Epidermal melanocyte (primary cell): ENCODE measurements at regions not wholly inside any gene's neighbourhood (a gene's known extent, or its start where the extent isn't known, plus 50 kb on each side); places are given as distances from the start of the nearest gene placed in this dataset.

ENCODE experiments used
- DNase-seq: peaks from one replicate; pipeline ENCODE4 v3.0.0; 2011; ENCODE audit warnings: low spot score; ENCODE audit not compliant: insufficient read length

DNA sequence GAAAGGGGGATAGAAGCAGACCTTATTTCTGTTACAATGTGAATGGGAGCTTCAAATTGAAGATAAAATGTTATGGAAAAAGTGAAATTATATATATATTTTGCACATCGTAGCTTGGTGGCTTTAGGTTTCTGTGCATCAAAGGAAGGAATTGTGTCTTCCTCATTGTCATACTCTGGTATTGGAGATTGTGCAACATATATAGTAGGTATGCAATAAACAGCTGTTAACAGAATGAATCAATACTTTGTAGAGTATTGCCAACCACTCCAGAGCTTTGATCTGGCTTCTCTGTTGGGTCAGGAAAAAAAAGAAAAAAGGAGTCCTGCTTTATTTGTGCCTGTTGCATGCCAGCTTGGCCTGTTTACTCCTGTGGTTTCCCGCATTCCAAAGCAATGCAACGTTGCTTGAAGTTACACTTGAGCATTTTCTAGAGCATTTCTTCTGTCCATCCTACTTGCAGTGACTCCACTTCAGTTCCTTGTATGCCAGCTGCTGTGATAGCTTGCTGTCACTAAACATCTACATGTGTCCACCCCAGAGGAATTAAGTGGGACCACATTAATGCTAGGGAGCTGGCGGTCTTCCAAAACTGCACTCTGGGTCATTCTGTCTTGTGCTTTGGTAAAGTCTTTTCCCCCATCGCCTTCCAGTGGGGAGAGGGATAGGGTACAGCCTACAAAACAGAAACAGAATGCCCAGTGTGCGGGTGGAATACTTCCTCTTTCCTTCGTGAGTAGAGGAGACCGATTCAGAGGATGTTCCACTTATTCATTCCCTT lies 62.0 kb upstream of the MEF2C start:
- no peak for DNase-seq

DNA sequence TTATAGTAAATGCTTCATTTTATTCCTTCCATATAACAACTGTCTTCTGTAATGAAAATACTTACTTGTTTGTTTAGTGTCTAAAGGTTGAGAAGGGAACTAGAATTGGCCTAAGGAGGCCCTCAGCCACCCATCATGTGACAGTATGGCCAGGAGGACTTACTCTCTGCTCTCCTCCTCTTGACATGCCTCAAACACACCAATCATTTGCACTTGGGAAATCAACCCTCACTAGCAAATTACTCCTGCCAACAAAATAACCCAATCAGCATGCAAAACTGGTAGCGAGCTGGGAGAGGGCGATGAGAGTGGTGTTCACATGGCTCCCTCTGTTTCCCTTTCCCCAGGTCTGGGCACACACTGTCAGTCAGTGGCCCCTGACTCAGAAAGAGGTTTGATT lies 58.6 kb upstream of the MEF2C start:
- no peak for DNase-seq

DNA sequence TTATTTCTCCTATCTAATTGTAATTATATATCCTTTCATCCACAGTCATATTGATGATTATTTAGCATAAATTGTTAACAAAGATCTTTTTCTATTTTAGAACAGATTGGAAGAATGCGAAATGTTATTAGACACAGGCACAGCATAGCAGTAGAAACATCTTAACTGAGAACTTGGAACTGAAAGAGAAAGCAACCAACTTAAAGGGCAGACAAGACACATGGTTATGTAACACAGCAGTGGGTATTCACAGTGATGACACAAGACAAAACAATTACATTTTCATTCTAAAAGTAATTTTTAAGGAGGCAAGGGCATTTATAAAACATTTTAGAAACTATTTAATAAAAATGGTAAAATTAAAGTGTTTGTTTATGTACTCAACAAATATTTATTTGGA lies 57.7 kb upstream of the MEF2C start:
- DNase-seq: no peak

DNA sequence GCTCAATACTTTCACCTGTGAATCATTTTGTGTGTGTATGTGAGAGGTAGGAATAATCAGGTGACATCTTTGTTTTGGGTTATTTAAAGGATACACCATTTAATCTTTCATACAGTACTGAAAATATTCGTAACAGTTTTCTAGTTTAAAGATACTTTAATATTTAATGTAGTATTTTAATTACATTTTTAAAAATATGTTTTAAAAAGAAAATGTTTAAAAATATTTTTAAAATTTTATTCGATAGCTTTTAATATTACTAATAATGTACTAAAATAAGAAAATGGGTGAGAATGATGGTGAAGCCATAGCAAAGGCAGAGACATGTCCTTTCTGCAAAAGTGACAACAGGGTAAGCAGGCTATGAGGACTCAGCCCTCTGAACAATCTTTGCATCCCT lies 56.3 kb upstream of the MEF2C start:
- DNase-seq: no peak

DNA sequence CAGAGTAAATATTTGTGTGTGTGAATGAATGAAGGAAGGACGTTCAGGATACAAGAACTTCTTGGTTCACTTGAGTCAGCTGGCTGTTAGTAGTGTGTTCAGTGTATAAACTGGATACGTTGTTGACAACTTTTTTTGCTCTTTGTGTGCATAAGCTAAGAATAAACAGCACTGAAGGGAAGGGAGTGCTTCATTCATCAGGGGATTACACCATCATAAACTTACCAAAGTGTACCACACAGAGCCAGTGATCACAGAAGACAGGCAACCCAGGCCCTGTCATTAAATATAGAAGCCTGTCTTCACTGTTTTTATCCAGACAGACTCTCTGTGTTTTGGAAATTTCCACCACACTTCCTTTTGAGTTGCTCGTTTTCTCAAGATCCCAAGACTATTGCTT lies 55.5 kb upstream of the MEF2C start:
- DNase-seq: no peak

DNA sequence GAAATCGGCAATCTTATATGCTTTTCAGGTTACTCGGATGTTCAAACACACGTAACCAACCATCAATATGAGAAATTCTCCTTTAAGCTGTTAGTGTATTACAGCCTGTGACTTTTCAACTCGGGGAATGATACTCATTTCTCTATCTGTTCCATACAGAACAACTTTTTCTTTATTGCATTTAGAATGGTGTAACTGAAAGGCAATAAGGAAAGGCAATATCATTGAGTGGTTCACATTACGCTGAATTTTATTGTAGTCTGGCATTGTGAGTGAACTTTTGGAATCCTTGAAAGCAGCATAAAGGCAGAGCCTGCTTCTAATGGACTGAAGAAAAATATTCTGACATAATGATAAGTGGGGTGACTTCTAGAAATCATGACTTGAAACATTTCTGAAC lies 54.4 kb upstream of the MEF2C start:
- DNase-seq: no peak

DNA sequence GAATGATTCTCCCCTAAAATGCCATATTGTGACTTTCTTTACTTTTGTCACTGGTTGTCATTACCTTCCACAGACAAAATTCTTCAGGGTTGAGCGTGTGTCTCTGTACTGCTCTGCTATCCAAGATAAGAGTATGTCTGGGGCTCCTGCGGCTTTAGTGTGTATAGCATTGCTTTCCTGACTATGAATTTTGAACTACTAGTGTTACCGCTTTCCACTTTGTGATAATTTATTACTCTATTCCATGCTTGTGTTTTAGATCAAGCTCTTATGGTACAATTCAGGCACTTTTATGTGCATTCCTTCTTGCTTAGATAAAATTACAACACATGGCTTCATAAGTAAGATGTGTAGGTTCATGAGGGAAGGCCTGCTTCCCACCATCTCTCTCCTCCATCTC lies 51.5 kb upstream of the MEF2C start:
- DNase-seq: no peak
